ENCODE measurements at regions not wholly inside any gene's neighbourhood (a gene's known extent, or its start where the extent isn't known, plus 50 kb on each side); places are given as distances from the start of the nearest gene placed in this dataset.

- no peak for DNase-seq
These were observed 96.8 kb downstream of the BOD1L2 start for GRCh38 chr18:57243624-57244179.

- DNase-seq: no peak
These were observed 102.3 kb downstream of the BOD1L2 start for GRCh38 chr18:57249179-57249578.

- peak; percentile 17 for DNase-seq
These were observed 102.5 kb upstream of the ST8SIA3 start for GRCh38 chr18:57249883-57250282.

GRCh38 chr18:57251747-57252146, 100.6 kb upstream of the ST8SIA3 start:
- DNase-seq: no peak

- no peak for DNase-seq
These were observed 98.5 kb upstream of the ST8SIA3 start for GRCh38 chr18:57253903-57254302.

GRCh38 chr18:57258131-57258777, 94.1 kb upstream of the ST8SIA3 start:
- no peak for DNase-seq

GRCh38 chr18:57267368-57267925, 84.9 kb upstream of the ST8SIA3 start:
- no peak for DNase-seq

GRCh38 chr18:57269756-57270155, 82.6 kb upstream of the ST8SIA3 start:
- DNase-seq: no peak

GRCh38 chr18:57270156-57270555, 82.2 kb upstream of the ST8SIA3 start:
- no peak for DNase-seq

- DNase-seq: no peak
These were observed 79.2 kb upstream of the ST8SIA3 start for GRCh38 chr18:57273194-57273593.

- DNase-seq: no peak
These were observed 77.2 kb upstream of the ST8SIA3 start for GRCh38 chr18:57275111-57275510.

- peak; percentile 6 for DNase-seq
These were observed 75.5 kb upstream of the ST8SIA3 start for GRCh38 chr18:57276829-57277228.

- DNase-seq: no peak
These were observed 73.4 kb upstream of the ST8SIA3 start for GRCh38 chr18:57278933-57279332.

- DNase-seq: no peak
These were observed 70.8 kb upstream of the ST8SIA3 start for GRCh38 chr18:57281519-57281918.

GRCh38 chr18:57286949-57287348, 65.4 kb upstream of the ST8SIA3 start:
- DNase-seq: no peak

- DNase-seq: no peak
These were observed 64.6 kb upstream of the ST8SIA3 start for GRCh38 chr18:57287766-57288165.

- DNase-seq: no peak
These were observed 57.8 kb upstream of the ST8SIA3 start for GRCh38 chr18:57294547-57294946.

GRCh38 chr18:57296336-57296735, 56.0 kb upstream of the ST8SIA3 start:
- DNase-seq: no peak

GRCh38 chr18:57297306-57297705, 55.1 kb upstream of the ST8SIA3 start:
- no peak for DNase-seq

GRCh38 chr18:57299931-57300330, 52.4 kb upstream of the ST8SIA3 start:
- no peak for DNase-seq

GRCh38 chr18:57301573-57302559, 50.5 kb upstream of the ST8SIA3 start:
- DNase-seq: peak; percentile 1

All from left kidney (tissue), 1 donor.